ENCODE measurements at regions not wholly inside any gene's neighbourhood (a gene's known extent, or its start where the extent isn't known, plus 50 kb on each side); places are given as distances from the start of the nearest gene placed in this dataset.

DNA sequence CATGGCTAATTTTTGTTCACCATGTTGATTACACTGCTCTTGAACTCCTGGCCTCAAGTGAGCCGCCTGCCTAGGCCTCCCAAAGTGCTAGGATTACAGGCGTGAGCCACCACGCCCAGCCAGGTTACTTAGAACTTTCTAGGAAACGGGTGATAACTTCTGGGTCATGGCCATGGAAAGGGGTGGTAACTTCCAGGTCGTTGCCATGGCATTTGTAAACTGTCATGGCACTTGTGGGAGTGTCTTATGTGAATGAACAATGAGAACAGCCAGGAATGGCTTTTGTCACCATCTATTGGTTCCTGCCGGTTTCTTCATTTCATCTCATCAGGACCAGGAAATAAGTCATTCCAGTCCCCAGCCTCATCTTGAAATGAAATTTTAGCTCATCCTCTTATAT lies 120.9 kb downstream of the SLC16A9 start (continued):
- TF ChIP-seq, protein P1, sequence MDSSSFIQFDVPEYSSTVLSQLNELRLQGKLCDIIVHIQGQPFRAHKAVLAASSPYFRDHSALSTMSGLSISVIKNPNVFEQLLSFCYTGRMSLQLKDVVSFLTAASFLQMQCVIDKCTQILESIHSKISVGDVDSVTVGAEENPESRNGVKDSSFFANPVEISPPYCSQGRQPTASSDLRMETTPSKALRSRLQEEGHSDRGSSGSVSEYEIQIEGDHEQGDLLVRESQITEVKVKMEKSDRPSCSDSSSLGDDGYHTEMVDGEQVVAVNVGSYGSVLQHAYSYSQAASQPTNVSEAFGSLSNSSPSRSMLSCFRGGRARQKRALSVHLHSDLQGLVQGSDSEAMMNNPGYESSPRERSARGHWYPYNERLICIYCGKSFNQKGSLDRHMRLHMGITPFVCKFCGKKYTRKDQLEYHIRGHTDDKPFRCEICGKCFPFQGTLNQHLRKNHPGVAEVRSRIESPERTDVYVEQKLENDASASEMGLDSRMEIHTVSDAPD (CRISPR knock-in tag; IDR thresholded peaks at IDR 0.05) = no peak
- TF ChIP-seq NFIX (CRISPR knock-in tag; IDR thresholded peaks at IDR 0.05; ENCODE audit: low read depth) (no peak), TSC22D4 (tag; IDR thresholded peaks at IDR 0.05) (no peak), NR2C1 (IDR thresholded peaks at IDR 0.05) (peak; percentile 93), NR2C1 (tag; IDR thresholded peaks at IDR 0.05) (peak; percentile 97), MYC (IDR thresholded peaks at IDR 0.05; ENCODE audit: low read depth, low read length) (no peak), MYC (CRISPR knock-in tag; IDR thresholded peaks at IDR 0.05; ENCODE audit: borderline replicate concordance, low read depth) (no peak), NBN (IDR thresholded peaks at IDR 0.05; ENCODE audit: low read depth) (no peak), KLF1 (tag; IDR thresholded peaks at IDR 0.05) (no peak), L3MBTL2 (IDR thresholded peaks at IDR 0.05) (peak; percentile 24; the same call in 1 of the 2 replicates), MTA3 (IDR thresholded peaks at IDR 0.05; ENCODE audit: borderline replicate concordance) (no peak)
- TF ChIP-seq, protein P2, sequence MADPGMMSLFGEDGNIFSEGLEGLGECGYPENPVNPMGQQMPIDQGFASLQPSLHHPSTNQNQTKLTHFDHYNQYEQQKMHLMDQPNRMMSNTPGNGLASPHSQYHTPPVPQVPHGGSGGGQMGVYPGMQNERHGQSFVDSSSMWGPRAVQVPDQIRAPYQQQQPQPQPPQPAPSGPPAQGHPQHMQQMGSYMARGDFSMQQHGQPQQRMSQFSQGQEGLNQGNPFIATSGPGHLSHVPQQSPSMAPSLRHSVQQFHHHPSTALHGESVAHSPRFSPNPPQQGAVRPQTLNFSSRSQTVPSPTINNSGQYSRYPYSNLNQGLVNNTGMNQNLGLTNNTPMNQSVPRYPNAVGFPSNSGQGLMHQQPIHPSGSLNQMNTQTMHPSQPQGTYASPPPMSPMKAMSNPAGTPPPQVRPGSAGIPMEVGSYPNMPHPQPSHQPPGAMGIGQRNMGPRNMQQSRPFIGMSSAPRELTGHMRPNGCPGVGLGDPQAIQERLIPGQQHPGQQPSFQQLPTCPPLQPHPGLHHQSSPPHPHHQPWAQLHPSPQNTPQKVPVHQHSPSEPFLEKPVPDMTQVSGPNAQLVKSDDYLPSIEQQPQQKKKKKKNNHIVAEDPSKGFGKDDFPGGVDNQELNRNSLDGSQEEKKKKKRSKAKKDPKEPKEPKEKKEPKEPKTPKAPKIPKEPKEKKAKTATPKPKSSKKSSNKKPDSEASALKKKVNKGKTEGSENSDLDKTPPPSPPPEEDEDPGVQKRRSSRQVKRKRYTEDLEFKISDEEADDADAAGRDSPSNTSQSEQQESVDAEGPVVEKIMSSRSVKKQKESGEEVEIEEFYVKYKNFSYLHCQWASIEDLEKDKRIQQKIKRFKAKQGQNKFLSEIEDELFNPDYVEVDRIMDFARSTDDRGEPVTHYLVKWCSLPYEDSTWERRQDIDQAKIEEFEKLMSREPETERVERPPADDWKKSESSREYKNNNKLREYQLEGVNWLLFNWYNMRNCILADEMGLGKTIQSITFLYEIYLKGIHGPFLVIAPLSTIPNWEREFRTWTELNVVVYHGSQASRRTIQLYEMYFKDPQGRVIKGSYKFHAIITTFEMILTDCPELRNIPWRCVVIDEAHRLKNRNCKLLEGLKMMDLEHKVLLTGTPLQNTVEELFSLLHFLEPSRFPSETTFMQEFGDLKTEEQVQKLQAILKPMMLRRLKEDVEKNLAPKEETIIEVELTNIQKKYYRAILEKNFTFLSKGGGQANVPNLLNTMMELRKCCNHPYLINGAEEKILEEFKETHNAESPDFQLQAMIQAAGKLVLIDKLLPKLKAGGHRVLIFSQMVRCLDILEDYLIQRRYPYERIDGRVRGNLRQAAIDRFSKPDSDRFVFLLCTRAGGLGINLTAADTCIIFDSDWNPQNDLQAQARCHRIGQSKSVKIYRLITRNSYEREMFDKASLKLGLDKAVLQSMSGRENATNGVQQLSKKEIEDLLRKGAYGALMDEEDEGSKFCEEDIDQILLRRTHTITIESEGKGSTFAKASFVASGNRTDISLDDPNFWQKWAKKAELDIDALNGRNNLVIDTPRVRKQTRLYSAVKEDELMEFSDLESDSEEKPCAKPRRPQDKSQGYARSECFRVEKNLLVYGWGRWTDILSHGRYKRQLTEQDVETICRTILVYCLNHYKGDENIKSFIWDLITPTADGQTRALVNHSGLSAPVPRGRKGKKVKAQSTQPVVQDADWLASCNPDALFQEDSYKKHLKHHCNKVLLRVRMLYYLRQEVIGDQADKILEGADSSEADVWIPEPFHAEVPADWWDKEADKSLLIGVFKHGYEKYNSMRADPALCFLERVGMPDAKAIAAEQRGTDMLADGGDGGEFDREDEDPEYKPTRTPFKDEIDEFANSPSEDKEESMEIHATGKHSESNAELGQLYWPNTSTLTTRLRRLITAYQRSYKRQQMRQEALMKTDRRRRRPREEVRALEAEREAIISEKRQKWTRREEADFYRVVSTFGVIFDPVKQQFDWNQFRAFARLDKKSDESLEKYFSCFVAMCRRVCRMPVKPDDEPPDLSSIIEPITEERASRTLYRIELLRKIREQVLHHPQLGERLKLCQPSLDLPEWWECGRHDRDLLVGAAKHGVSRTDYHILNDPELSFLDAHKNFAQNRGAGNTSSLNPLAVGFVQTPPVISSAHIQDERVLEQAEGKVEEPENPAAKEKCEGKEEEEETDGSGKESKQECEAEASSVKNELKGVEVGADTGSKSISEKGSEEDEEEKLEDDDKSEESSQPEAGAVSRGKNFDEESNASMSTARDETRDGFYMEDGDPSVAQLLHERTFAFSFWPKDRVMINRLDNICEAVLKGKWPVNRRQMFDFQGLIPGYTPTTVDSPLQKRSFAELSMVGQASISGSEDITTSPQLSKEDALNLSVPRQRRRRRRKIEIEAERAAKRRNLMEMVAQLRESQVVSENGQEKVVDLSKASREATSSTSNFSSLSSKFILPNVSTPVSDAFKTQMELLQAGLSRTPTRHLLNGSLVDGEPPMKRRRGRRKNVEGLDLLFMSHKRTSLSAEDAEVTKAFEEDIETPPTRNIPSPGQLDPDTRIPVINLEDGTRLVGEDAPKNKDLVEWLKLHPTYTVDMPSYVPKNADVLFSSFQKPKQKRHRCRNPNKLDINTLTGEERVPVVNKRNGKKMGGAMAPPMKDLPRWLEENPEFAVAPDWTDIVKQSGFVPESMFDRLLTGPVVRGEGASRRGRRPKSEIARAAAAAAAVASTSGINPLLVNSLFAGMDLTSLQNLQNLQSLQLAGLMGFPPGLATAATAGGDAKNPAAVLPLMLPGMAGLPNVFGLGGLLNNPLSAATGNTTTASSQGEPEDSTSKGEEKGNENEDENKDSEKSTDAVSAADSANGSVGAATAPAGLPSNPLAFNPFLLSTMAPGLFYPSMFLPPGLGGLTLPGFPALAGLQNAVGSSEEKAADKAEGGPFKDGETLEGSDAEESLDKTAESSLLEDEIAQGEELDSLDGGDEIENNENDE (IDR thresholded peaks at IDR 0.05; ENCODE audit: low read depth, low read length) = no peak
